ENCODE measurements at regions not wholly inside any gene's neighbourhood (a gene's known extent, or its start where the extent isn't known, plus 50 kb on each side); places are given as distances from the start of the nearest gene placed in this dataset.
"Not testable (repeated sequence)": the region's sequence is repeated elsewhere in the genome, so short reads cannot be mapped to it uniquely, and the experiment has no call there.

DNA sequence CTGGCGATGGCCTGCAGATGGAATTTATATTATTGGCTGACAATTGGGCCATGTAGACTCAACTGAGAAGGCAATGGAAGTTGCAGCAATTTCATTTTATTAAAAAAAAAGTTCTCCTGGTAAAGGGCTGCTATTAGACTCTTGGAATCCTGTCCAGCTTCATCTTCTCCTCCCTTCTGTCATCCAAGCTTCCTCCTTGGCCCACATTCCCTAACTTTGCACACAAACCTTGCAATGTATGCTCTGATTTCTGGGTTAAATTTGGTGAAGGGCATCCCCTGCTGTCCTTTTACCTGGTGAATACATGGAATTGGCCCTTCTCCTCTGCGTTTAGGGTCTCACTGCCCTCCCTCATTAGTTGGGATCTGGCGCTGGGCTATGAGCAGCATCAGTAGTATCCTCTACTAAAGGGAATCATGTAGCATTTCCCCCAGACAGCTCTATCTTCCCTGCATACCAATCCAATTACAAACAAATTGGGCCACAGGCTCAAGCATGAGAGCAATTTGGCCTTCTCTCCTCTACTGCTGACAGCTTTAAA is 336.9 kb downstream of the BMP4 start:
- no CpG with 5 or more reads among the region's 3 CpGs for WGBS (ENCODE audit: extremely low coverage, insufficient read length, low lambda C conversion rate)
- H3K9ac ChIP-seq (ENCODE audit: extremely low read depth, insufficient read length, low read length): no peak overlapping the region
- no peaks in the 10 kb centered on the region for H3K27me3 ChIP-seq (ENCODE audit: insufficient read depth, low read length)
- H2AK5ac ChIP-seq (ENCODE audit: insufficient read length, low read length): no peak overlapping the region
- no peak overlapping the region for H4K8ac ChIP-seq (replicated peaks; ENCODE audit: insufficient read length, low read depth, low read length)
- no peaks in the 10 kb centered on the region for H3K4me1 Mint-ChIP-seq
- H4K20me1 ChIP-seq (ENCODE audit: control insufficient read depth, insufficient read depth, insufficient read length): no peaks in the 10 kb centered on the region
- no peaks in the 10 kb centered on the region for H3K79me1 ChIP-seq (ENCODE audit: insufficient read depth, low read depth, low read length, poor library complexity, severe bottlenecking)
- no peak overlapping the region for H3K4me2 ChIP-seq (ENCODE audit: insufficient read depth, insufficient read length, low read length)
- no peak overlapping the region for H4K5ac ChIP-seq (ENCODE audit: insufficient read length, low read depth, low read length)
- H4K91ac ChIP-seq (ENCODE audit: insufficient read length, low read depth, low read length): no peak overlapping the region
- no peak overlapping the region for H3K4ac ChIP-seq (ENCODE audit: low read depth, low read length)
- H3K14ac ChIP-seq (ENCODE audit: insufficient read depth, low read length): no peak overlapping the region
- peaks cover 2 to 3% of the 10 kb centered on the region in 2 experiments; a peak in 2 of 5 replicates for H3K9me3 Mint-ChIP-seq
- no peak overlapping the region for H3K56ac ChIP-seq (ENCODE audit: insufficient read length, low read depth, low read length)
- no peak overlapping the region for H3K23ac ChIP-seq (ENCODE audit: insufficient read length, low read depth, low read length)
- H3K27ac Mint-ChIP-seq: no peak overlapping the region
- no peak overlapping the region for H3K27ac ChIP-seq (ENCODE audit: insufficient read length, low read depth, low read length)
- no peak overlapping the region for H2BK120ac ChIP-seq (ENCODE audit: low read depth, low read length, poor library complexity, severe bottlenecking)
- no peak overlapping the region for H3T11ph ChIP-seq (ENCODE audit: low read length)
- H2BK12ac ChIP-seq (ENCODE audit: insufficient read length, low read depth, low read length): no peak overlapping the region
- H2BK5ac ChIP-seq (ENCODE audit: insufficient read length, low read length): no peak overlapping the region
- no peaks in the 10 kb centered on the region for H3K36me3 Mint-ChIP-seq (ENCODE audit: insufficient read depth in 1 of 3, low read depth in 3 of 3)
- no peak overlapping the region for H3K4me3 Mint-ChIP-seq
- H2BK15ac ChIP-seq (ENCODE audit: low read depth, low read length): no peak overlapping the region
- H3K4me1 ChIP-seq (ENCODE audit: insufficient read depth, low read length): no peaks in the 10 kb centered on the region
- H3K23me2 ChIP-seq (ENCODE audit: insufficient read length, low read depth, low read length, poor library complexity, severe bottlenecking): no peaks in the 10 kb centered on the region
- no peaks in the 10 kb centered on the region for H3K79me2 ChIP-seq (ENCODE audit: insufficient read depth, low read length)
- no peaks in the 10 kb centered on the region for H3K9me3 ChIP-seq (ENCODE audit: control insufficient read depth, low read depth, low read length)
- DNase-seq: no peak
- no peak overlapping the region for H2BK20ac ChIP-seq (ENCODE audit: low read depth, low read length, poor library complexity, severe bottlenecking)
- H3K27me3 Mint-ChIP-seq (ENCODE audit: low read depth): no peaks in the 10 kb centered on the region
- TF ChIP-seq, protein P1, sequence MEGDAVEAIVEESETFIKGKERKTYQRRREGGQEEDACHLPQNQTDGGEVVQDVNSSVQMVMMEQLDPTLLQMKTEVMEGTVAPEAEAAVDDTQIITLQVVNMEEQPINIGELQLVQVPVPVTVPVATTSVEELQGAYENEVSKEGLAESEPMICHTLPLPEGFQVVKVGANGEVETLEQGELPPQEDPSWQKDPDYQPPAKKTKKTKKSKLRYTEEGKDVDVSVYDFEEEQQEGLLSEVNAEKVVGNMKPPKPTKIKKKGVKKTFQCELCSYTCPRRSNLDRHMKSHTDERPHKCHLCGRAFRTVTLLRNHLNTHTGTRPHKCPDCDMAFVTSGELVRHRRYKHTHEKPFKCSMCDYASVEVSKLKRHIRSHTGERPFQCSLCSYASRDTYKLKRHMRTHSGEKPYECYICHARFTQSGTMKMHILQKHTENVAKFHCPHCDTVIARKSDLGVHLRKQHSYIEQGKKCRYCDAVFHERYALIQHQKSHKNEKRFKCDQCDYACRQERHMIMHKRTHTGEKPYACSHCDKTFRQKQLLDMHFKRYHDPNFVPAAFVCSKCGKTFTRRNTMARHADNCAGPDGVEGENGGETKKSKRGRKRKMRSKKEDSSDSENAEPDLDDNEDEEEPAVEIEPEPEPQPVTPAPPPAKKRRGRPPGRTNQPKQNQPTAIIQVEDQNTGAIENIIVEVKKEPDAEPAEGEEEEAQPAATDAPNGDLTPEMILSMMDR (conservative IDR thresholded peaks at IDR 0.05): no peak
- no peak overlapping the region for H3K18ac ChIP-seq (ENCODE audit: insufficient read length, low read depth, low read length)
- H2AFZ ChIP-seq (ENCODE audit: low read length): no peak overlapping the region

DNA sequence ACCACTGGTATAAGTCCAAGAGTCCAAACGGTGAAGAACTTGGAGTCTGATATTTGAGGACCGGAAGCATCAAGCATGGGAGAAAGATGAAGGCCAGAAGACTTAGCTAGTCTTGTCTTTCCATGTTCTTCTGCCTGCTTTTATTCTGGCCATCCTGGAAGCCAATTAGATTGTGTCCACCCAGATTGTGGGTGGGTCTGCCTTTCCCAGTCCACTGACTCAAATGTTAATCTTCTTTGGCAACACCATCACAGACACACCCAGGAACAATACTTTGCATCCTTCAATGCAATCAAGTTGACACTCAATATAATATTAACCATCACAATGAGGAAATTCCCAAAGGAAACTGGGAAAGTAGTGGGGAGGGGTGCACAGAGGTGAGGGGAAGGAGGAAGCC is 340.1 kb downstream of the BMP4 start:
- DNase-seq; H4K5ac ChIP-seq (ENCODE audit: insufficient read length, low read depth, low read length); H3K4ac ChIP-seq (ENCODE audit: low read depth, low read length); H3K36me3 Mint-ChIP-seq (ENCODE audit: insufficient read depth in 1 of 3, low read depth in 3 of 3); H3K56ac ChIP-seq (ENCODE audit: insufficient read length, low read depth, low read length); H3K4me1 ChIP-seq (ENCODE audit: insufficient read depth, low read length); H3K9ac ChIP-seq (ENCODE audit: extremely low read depth, insufficient read length, low read length); H4K8ac ChIP-seq (replicated peaks; ENCODE audit: insufficient read length, low read depth, low read length); H3K27ac ChIP-seq (ENCODE audit: insufficient read length, low read depth, low read length); H4K91ac ChIP-seq (ENCODE audit: insufficient read length, low read depth, low read length); H3K14ac ChIP-seq (ENCODE audit: insufficient read depth, low read length); H2AK5ac ChIP-seq (ENCODE audit: insufficient read length, low read length); H3K27me3 Mint-ChIP-seq (ENCODE audit: low read depth); H2BK12ac ChIP-seq (ENCODE audit: insufficient read length, low read depth, low read length); H3K9me3 Mint-ChIP-seq; H2BK15ac ChIP-seq (ENCODE audit: low read depth, low read length); H3K27ac Mint-ChIP-seq; H4K20me1 ChIP-seq (ENCODE audit: control insufficient read depth, insufficient read depth, insufficient read length); H3K79me2 ChIP-seq (ENCODE audit: insufficient read depth, low read length); H3K4me3 Mint-ChIP-seq; H3K18ac ChIP-seq (ENCODE audit: insufficient read length, low read depth, low read length); H3K23ac ChIP-seq (ENCODE audit: insufficient read length, low read depth, low read length); H3K27me3 ChIP-seq (ENCODE audit: insufficient read depth, low read length); H3K9me3 ChIP-seq (ENCODE audit: control insufficient read depth, low read depth, low read length); H3T11ph ChIP-seq (ENCODE audit: low read length); H2AFZ ChIP-seq (ENCODE audit: low read length); H2BK20ac ChIP-seq (ENCODE audit: low read depth, low read length, poor library complexity, severe bottlenecking); H3K79me1 ChIP-seq (ENCODE audit: insufficient read depth, low read depth, low read length, poor library complexity, severe bottlenecking); H2BK5ac ChIP-seq (ENCODE audit: insufficient read length, low read length); H3K4me2 ChIP-seq (ENCODE audit: insufficient read depth, insufficient read length, low read length); H3K23me2 ChIP-seq (ENCODE audit: insufficient read length, low read depth, low read length, poor library complexity, severe bottlenecking); H2BK120ac ChIP-seq (ENCODE audit: low read depth, low read length, poor library complexity, severe bottlenecking): not testable (repeated sequence)
- WGBS (ENCODE audit: extremely low coverage, insufficient read length, low lambda C conversion rate): no CpG with 5 or more reads among the region's 2 CpGs
- peaks cover 7 to 10% of the 10 kb centered on the region in 2 experiments for H3K4me1 Mint-ChIP-seq
